HEK293 (cell line): ENCODE measurements at regions not wholly inside any gene's neighbourhood (a gene's known extent, or its start where the extent isn't known, plus 50 kb on each side); places are given as distances from the start of the nearest gene placed in this dataset.
A peak's percentile ranks its signal among the peaks of the same experiment; 100 is the strongest.

Experiments used
- CTCF ChIA-PET: fragments of 350-600 bp; formaldehyde crosslinking; extraction: SDS; loops from one replicate; lab custom pipeline; 2021; ENCODE audit warnings: antibody characterized with exemption; lab: Yijun Ruan, JAX
- POLR2A ChIA-PET: fragments of 300-600 bp; formaldehyde crosslinking; extraction: SDS; loops from one replicate; lab custom pipeline; 2020; ENCODE audit warnings: antibody characterized with exemption, inconsistent platforms; lab: Yijun Ruan, JAX
- H3K27ac ChIP-seq: fragments of 200-500 bp; sonication (Bioruptor generic); 2 replicates; pipeline ENCODE4 v1.5.1; 2014; ENCODE audit warnings: low read depth, low read length, control low read depth, inconsistent platforms; ENCODE audit errors: extremely low read depth
- H3K36me3 ChIP-seq, 2 experiments: fragments of 200-500 bp in 1 of 2; sonication (Bioruptor generic) in 1 of 2; 1 replicate in 1 of 2; 2 replicates in 1 of 2; pipeline ENCODE4 v1.5.1; 2014 to 2017; ENCODE audit warnings: inconsistent platforms in 2 of 2, low read length in 2 of 2; ENCODE audit not compliant: control insufficient read depth in 2 of 2, insufficient read depth in 1 of 2
- H3K4me1 ChIP-seq: fragments of 200-500 bp; sonication (Bioruptor generic); 2 replicates; pipeline ENCODE4 v1.5.1; 2014; ENCODE audit warnings: mild to moderate bottlenecking, low read length, inconsistent platforms; ENCODE audit not compliant: control insufficient read depth, insufficient read depth
- H3K4me3 ChIP-seq: 2 replicates; pipeline ENCODE4 v1.5.1; 2011; ENCODE audit warnings: low read depth, mild to moderate bottlenecking, control low read depth, low read length, moderate library complexity
- H3K9me3 ChIP-seq: fragments of 200-500 bp; sonication (Bioruptor generic); 2 replicates; pipeline ENCODE4 v1.5.1; 2014; ENCODE audit warnings: low read depth, low read length, inconsistent platforms; ENCODE audit not compliant: control insufficient read depth, insufficient read depth
- GLI2 ChIP-seq: fragments of 450-650 bp; formaldehyde crosslinking; IDR thresholded peaks from 2 replicates; pipeline ENCODE4; 2017; ENCODE audit warnings: missing biosample characterization, missing genetic modification characterization, low read depth, borderline replicate concordance
- KLF1 ChIP-seq: fragments of 450-650 bp; formaldehyde crosslinking; IDR thresholded peaks from 2 replicates; pipeline ENCODE4 v1.5.1; 2016; ENCODE audit warnings: missing biosample characterization, missing genetic modification characterization
- SETDB1 ChIP-seq: IDR thresholded peaks from one replicate; pipeline ENCODE4 v1.6.1; 2017; ENCODE audit warnings: mild to moderate bottlenecking, low read length, moderate library complexity, mixed read lengths; ENCODE audit not compliant: insufficient read length
- TCF7L2 ChIP-seq: IDR thresholded peaks from 2 replicates; pipeline ENCODE4 v1.6.1; 2011; ENCODE audit warnings: low read depth, mild to moderate bottlenecking, inconsistent platforms, low read length, moderate library complexity, borderline replicate concordance
- ZBTB8A ChIP-seq: fragments of 450-650 bp; formaldehyde crosslinking; IDR thresholded peaks from 2 replicates; pipeline ENCODE4 v1.5.1; 2016; ENCODE audit warnings: missing biosample characterization, missing genetic modification characterization
- ZNF114 ChIP-seq: fragments of 450-650 bp; formaldehyde crosslinking; IDR thresholded peaks from 2 replicates; pipeline ENCODE4 v1.5.0; 2017; ENCODE audit warnings: missing biosample characterization, missing genetic modification characterization
- ZNF2 ChIP-seq: fragments of 450-650 bp; formaldehyde crosslinking; IDR thresholded peaks from 2 replicates; pipeline ENCODE4 v1.5.1; 2016; ENCODE audit warnings: missing biosample characterization, missing genetic modification characterization
- ZNF37A ChIP-seq: fragments of 450-650 bp; IDR thresholded peaks from 2 replicates; pipeline ENCODE4 v1.5.1; 2018; ENCODE audit warnings: missing biosample characterization, missing genetic modification characterization
- ZNF473 ChIP-seq: fragments of 450-650 bp; formaldehyde crosslinking; IDR thresholded peaks from 2 replicates; pipeline ENCODE4 v1.5.1; 2017; ENCODE audit warnings: missing biosample characterization, missing genetic modification characterization
- ZNF521 ChIP-seq: fragments of 450-650 bp; formaldehyde crosslinking; IDR thresholded peaks from 2 replicates; pipeline ENCODE4 v1.5.1; 2017; ENCODE audit warnings: missing biosample characterization, mild to moderate bottlenecking, missing genetic modification characterization
- ZNF654 ChIP-seq: fragments of 450-650 bp; formaldehyde crosslinking; IDR thresholded peaks from 2 replicates; pipeline ENCODE4 v1.5.1; 2016; ENCODE audit warnings: low read depth, missing biosample characterization, missing genetic modification characterization
- TF ChIP-seq, protein P1 (sequence below): fragments of 450-650 bp; formaldehyde crosslinking; IDR thresholded peaks from 2 replicates; pipeline ENCODE4 v1.5.1; 2016; ENCODE audit warnings: missing biosample characterization, missing genetic modification characterization
- TF ChIP-seq, protein P2 (sequence below): fragments of 450-650 bp; formaldehyde crosslinking; IDR thresholded peaks from 2 replicates; pipeline ENCODE4 v1.5.1; 2016; ENCODE audit warnings: missing biosample characterization, missing genetic modification characterization
- TF ChIP-seq, protein P3 (sequence below): fragments of 450-650 bp; formaldehyde crosslinking; IDR thresholded peaks from 2 replicates; pipeline ENCODE4 v1.5.1; 2016; ENCODE audit warnings: missing biosample characterization, missing genetic modification characterization, borderline replicate concordance
- TF ChIP-seq, protein P4 (sequence below): fragments of 450-650 bp; formaldehyde crosslinking; IDR thresholded peaks from 2 replicates; pipeline ENCODE4 v1.5.1; 2016; ENCODE audit warnings: missing biosample characterization, missing genetic modification characterization, borderline replicate concordance

DNA sequence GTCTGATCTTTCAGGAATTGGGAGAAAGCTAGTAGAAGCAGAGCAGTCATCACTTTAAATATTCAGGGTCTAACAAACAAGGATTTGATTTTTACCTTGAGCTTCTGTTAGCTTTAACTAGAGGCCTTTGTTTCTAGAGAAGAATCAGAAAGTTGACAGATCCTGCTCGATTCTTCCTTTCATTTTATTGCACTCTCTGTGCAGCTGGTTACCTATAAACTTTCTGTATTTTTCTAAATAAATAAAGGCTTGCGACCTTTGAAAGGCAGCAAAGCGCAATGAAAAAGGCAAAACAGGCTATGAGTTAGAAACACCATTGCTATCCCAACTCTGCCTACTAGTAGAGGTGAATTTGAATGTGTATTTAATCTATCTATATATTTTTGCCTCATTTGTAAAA lies 101.4 kb upstream of the NPY2R start (continued):
- TF ChIP-seq, protein P1, sequence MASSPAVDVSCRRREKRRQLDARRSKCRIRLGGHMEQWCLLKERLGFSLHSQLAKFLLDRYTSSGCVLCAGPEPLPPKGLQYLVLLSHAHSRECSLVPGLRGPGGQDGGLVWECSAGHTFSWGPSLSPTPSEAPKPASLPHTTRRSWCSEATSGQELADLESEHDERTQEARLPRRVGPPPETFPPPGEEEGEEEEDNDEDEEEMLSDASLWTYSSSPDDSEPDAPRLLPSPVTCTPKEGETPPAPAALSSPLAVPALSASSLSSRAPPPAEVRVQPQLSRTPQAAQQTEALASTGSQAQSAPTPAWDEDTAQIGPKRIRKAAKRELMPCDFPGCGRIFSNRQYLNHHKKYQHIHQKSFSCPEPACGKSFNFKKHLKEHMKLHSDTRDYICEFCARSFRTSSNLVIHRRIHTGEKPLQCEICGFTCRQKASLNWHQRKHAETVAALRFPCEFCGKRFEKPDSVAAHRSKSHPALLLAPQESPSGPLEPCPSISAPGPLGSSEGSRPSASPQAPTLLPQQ (tag by site-specific recombination) = no peak
- no peak for TF ChIP-seq ZNF654 (tag by site-specific recombination)
- TF ChIP-seq, all 188 proteins: peak for 0

DNA sequence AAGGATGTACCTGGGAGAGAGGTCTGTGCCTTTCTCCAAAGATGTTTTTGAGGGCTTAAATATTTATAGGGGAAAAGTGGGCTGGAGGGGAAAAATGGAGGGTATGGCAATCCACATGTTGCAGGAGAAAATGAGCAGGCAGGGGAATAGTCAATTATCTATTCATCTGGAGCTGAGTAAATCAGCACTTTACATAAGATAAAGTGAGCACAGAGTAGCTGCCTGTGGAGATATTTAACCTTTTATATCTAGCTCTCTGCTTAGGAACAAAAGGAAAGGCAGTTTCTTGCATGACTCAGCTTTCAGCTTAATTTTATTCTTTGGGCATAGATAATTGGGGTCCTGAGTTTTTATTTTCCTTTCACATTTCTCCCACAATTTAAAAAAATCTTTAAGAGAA lies 93.6 kb upstream of the NPY2R start:
- TF ChIP-seq ZNF473 (tag by site-specific recombination) = no peak
- TF ChIP-seq, protein P1 (tag by site-specific recombination) = no peak
- TF ChIP-seq KLF1 = no peak
- no peak for TF ChIP-seq GLI2 (tag by site-specific recombination)
- CTCF ChIA-PET = interaction anchor here (1.1 to 1.4 kb wide), 2 partner anchors 11 to 88 kb away, joined by 3 read pairs; no protein-coding TSS in a partner anchor

DNA sequence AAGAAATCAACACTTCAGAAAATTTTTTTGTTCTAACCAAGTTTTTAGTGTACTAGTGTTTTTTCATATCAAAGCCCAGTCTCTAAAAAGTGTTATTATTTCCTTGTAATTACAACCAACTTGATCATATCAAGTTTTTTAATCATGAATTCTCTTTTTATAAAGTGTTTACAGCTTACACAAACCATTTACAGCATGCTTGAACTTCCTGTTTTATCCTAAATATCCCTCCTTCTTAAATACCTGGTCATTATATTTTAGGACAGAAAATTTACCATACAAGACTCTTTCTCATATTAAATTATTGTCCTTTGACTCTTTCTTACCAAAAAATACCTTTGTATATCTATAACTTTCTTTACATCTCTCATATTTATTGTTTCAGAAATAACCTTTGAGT lies 89.4 kb upstream of the NPY2R start:
- H3K4me3 ChIP-seq = no peak overlapping the region
- ChIA-PET POLR2A (no interaction called here), CTCF (no interaction called here)
- no peak overlapping the region for H3K27ac ChIP-seq
- H3K4me1 ChIP-seq = no peaks in the 10 kb centered on the region; the same call in 1 of the 2 replicates
- no peaks in the 10 kb centered on the region for H3K36me3 ChIP-seq
- peak; percentile 97 for TF ChIP-seq SETDB1
- no peak for TF ChIP-seq ZBTB8A (tag by site-specific recombination)
- TF ChIP-seq, all 188 proteins: peak for 1
- H3K9me3 ChIP-seq = no peaks in the 10 kb centered on the region

More for the DNA sequence above, 93.6 kb upstream of the NPY2R start:
- POLR2A ChIA-PET = no interaction called here
- no peak overlapping the region for H3K27ac ChIP-seq
- H3K9me3 ChIP-seq = no peaks in the 10 kb centered on the region
- H3K4me1 ChIP-seq = no peaks in the 10 kb centered on the region; the same call in 1 of the 2 replicates
- H3K36me3 ChIP-seq = no peaks in the 10 kb centered on the region
- no peak overlapping the region for H3K4me3 ChIP-seq

DNA sequence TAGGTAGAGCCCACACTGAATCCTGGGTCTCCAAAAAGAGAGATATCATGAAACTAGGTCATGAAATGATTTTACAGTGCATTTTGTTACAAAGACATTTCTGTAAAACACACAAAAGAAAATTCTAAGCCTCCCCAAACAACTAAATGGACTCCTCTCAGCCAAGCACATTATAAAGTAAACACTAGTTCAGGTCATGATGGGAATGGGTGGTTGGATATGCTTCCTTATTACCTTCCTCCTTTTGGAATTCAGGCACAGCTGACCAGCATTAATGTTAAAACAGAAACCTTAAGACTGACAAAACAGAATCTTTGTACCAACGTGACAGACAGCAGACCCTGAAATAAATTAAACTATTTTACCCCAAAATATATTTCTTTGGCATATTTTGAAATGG lies 87.9 kb upstream of the NPY2R start:
- Histone ChIP-seq H3K4me3 (no peak overlapping the region), H3K27ac (no peak overlapping the region), H3K36me3 (no peaks in the 10 kb centered on the region), H3K9me3 (no peaks in the 10 kb centered on the region), H3K4me1 (no peaks in the 10 kb centered on the region)
- ChIA-PET CTCF (no interaction called here), POLR2A (no interaction called here)
- TF ChIP-seq ZNF114 (no peak), ZNF2 (no peak), TCF7L2 (no peak), ZNF37A (tag by site-specific recombination) (no peak), ZNF521 (tag by site-specific recombination) (no peak)
- TF ChIP-seq, protein P2, sequence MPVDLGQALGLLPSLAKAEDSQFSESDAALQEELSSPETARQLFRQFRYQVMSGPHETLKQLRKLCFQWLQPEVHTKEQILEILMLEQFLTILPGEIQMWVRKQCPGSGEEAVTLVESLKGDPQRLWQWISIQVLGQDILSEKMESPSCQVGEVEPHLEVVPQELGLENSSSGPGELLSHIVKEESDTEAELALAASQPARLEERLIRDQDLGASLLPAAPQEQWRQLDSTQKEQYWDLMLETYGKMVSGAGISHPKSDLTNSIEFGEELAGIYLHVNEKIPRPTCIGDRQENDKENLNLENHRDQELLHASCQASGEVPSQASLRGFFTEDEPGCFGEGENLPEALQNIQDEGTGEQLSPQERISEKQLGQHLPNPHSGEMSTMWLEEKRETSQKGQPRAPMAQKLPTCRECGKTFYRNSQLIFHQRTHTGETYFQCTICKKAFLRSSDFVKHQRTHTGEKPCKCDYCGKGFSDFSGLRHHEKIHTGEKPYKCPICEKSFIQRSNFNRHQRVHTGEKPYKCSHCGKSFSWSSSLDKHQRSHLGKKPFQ (tag by site-specific recombination) = no peak
- TF ChIP-seq, protein P3, sequence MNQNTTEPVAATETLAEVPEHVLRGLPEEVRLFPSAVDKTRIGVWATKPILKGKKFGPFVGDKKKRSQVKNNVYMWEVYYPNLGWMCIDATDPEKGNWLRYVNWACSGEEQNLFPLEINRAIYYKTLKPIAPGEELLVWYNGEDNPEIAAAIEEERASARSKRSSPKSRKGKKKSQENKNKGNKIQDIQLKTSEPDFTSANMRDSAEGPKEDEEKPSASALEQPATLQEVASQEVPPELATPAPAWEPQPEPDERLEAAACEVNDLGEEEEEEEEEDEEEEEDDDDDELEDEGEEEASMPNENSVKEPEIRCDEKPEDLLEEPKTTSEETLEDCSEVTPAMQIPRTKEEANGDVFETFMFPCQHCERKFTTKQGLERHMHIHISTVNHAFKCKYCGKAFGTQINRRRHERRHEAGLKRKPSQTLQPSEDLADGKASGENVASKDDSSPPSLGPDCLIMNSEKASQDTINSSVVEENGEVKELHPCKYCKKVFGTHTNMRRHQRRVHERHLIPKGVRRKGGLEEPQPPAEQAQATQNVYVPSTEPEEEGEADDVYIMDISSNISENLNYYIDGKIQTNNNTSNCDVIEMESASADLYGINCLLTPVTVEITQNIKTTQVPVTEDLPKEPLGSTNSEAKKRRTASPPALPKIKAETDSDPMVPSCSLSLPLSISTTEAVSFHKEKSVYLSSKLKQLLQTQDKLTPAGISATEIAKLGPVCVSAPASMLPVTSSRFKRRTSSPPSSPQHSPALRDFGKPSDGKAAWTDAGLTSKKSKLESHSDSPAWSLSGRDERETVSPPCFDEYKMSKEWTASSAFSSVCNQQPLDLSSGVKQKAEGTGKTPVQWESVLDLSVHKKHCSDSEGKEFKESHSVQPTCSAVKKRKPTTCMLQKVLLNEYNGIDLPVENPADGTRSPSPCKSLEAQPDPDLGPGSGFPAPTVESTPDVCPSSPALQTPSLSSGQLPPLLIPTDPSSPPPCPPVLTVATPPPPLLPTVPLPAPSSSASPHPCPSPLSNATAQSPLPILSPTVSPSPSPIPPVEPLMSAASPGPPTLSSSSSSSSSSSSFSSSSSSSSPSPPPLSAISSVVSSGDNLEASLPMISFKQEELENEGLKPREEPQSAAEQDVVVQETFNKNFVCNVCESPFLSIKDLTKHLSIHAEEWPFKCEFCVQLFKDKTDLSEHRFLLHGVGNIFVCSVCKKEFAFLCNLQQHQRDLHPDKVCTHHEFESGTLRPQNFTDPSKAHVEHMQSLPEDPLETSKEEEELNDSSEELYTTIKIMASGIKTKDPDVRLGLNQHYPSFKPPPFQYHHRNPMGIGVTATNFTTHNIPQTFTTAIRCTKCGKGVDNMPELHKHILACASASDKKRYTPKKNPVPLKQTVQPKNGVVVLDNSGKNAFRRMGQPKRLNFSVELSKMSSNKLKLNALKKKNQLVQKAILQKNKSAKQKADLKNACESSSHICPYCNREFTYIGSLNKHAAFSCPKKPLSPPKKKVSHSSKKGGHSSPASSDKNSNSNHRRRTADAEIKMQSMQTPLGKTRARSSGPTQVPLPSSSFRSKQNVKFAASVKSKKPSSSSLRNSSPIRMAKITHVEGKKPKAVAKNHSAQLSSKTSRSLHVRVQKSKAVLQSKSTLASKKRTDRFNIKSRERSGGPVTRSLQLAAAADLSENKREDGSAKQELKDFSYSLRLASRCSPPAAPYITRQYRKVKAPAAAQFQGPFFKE (tag by site-specific recombination) = no peak
- TF ChIP-seq, protein P4, sequence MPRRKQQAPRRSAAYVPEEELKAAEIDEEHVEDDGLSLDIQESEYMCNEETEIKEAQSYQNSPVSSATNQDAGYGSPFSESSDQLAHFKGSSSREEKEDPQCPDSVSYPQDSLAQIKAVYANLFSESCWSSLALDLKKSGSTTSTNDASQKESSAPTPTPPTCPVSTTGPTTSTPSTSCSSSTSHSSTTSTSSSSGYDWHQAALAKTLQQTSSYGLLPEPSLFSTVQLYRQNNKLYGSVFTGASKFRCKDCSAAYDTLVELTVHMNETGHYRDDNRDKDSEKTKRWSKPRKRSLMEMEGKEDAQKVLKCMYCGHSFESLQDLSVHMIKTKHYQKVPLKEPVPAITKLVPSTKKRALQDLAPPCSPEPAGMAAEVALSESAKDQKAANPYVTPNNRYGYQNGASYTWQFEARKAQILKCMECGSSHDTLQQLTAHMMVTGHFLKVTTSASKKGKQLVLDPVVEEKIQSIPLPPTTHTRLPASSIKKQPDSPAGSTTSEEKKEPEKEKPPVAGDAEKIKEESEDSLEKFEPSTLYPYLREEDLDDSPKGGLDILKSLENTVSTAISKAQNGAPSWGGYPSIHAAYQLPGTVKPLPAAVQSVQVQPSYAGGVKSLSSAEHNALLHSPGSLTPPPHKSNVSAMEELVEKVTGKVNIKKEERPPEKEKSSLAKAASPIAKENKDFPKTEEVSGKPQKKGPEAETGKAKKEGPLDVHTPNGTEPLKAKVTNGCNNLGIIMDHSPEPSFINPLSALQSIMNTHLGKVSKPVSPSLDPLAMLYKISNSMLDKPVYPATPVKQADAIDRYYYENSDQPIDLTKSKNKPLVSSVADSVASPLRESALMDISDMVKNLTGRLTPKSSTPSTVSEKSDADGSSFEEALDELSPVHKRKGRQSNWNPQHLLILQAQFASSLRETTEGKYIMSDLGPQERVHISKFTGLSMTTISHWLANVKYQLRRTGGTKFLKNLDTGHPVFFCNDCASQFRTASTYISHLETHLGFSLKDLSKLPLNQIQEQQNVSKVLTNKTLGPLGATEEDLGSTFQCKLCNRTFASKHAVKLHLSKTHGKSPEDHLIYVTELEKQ (tag by site-specific recombination) = no peak
